Right atrium auricular region (tissue), 2 donors: ENCODE measurements at regions not wholly inside any gene's neighbourhood (a gene's known extent, or its start where the extent isn't known, plus 50 kb on each side); places are given as distances from the start of the nearest gene placed in this dataset.
"Not testable (repeated sequence)": the region's sequence is repeated elsewhere in the genome, so short reads cannot be mapped to it uniquely, and the experiment has no call there.

ENCODE experiments used
- DNase-seq: peaks from one replicate; pipeline ENCODE4 v3.0.0-alpha.2; 2019; ENCODE audit warnings: low spot score
- H3K27ac ChIP-seq, 2 donors: fragments of 200-600 bp; sonication (generic); 1 replicate in 1 of 2; 2 replicates in 1 of 2; pipeline ENCODE4 v1.5.1; 2016 to 2019
- H3K27me3 ChIP-seq, 2 donors: fragments of 200-600 bp; sonication (generic); one replicate each; pipeline versions ENCODE4 v1.5.1 to v1.6.0; 2017 to 2019
- H3K36me3 ChIP-seq: fragments of 200-600 bp; sonication (generic); one replicate; pipeline ENCODE4 v1.5.1; 2016
- H3K4me1 ChIP-seq, 2 donors: fragments of 200-600 bp; sonication (generic); one replicate each; pipeline versions ENCODE4 v1.5.1 to v1.6.0; 2017 to 2019
- H3K4me3 ChIP-seq, 2 donors: fragments of 200-600 bp; sonication (generic); 1 replicate in 1 of 2; 2 replicates in 1 of 2; pipeline ENCODE4 v1.5.1; 2017 to 2019; ENCODE audit warnings: mild to moderate bottlenecking in 1 of 2, moderate library complexity in 1 of 2
- H3K9me3 ChIP-seq, 2 donors: fragments of 200-600 bp; sonication (generic); one replicate each; pipeline ENCODE4 v1.5.1; 2019
- CTCF ChIP-seq, 2 donors: fragments of 200-600 bp; sonication (generic); IDR thresholded peaks; one replicate each; pipeline ENCODE4 v1.5.1; 2019; ENCODE audit warnings: antibody characterized with exemption in 2 of 2

GRCh38 chr2:88959480-88960204 is 268.2 kb downstream of the RPIA start:
- H3K4me3 ChIP-seq: no peak overlapping the region

GRCh38 chr2:88961323-88961722 is 269.9 kb downstream of the RPIA start:
- H3K4me3 ChIP-seq, H3K36me3 ChIP-seq, H3K4me1 ChIP-seq, H3K27ac ChIP-seq, DNase-seq, H3K9me3 ChIP-seq, H3K27me3 ChIP-seq: not testable (repeated sequence)

More at GRCh38 chr2:88959480-88960204, 268.2 kb downstream of the RPIA start:
- no peaks in the 10 kb centered on the region for H3K36me3 ChIP-seq
- no peaks in the 10 kb centered on the region for H3K4me1 ChIP-seq
- H3K27ac ChIP-seq: no peak overlapping the region
- no peaks in the 10 kb centered on the region for H3K27me3 ChIP-seq
- H3K9me3 ChIP-seq: no peaks in the 10 kb centered on the region
- TF ChIP-seq CTCF (IDR thresholded peaks at IDR 0.05): peak in 1 of 2 donors; percentile 24
- no peak for DNase-seq

GRCh38 chr2:88967844-88968243 is 276.4 kb downstream of the RPIA start:
- Histone ChIP-seq H3K36me3 (no peaks in the 10 kb centered on the region), H3K4me1 (no peaks in the 10 kb centered on the region), H3K27me3 (no peaks in the 10 kb centered on the region), H3K27ac (no peak overlapping the region), H3K4me3 (no peak overlapping the region), H3K9me3 (no peaks in the 10 kb centered on the region)
- no peak for DNase-seq
- no peak for TF ChIP-seq CTCF (IDR thresholded peaks at IDR 0.05)

GRCh38 chr2:88978011-88978410 is 286.5 kb downstream of the RPIA start:
- H3K4me3 ChIP-seq, H3K36me3 ChIP-seq, H3K9me3 ChIP-seq, DNase-seq, H3K4me1 ChIP-seq, H3K27me3 ChIP-seq, H3K27ac ChIP-seq: not testable (repeated sequence)

- H3K27ac ChIP-seq, H3K4me3 ChIP-seq, H3K36me3 ChIP-seq, H3K27me3 ChIP-seq, H3K4me1 ChIP-seq, DNase-seq, H3K9me3 ChIP-seq: not testable (repeated sequence)
These were observed 287.0 kb downstream of the RPIA start for GRCh38 chr2:88978446-88978845.

GRCh38 chr2:88984079-88984478 is 292.6 kb downstream of the RPIA start:
- not testable (repeated sequence) for H3K27ac ChIP-seq, H3K9me3 ChIP-seq, H3K4me1 ChIP-seq, H3K4me3 ChIP-seq, DNase-seq, H3K36me3 ChIP-seq, H3K27me3 ChIP-seq

GRCh38 chr2:88986721-88987330 is 295.4 kb downstream of the RPIA start:
- H3K4me3 ChIP-seq, H3K4me1 ChIP-seq, H3K27ac ChIP-seq, DNase-seq, H3K36me3 ChIP-seq, H3K9me3 ChIP-seq, H3K27me3 ChIP-seq: not testable (repeated sequence)
- peak in 1 of 2 donors; percentile 27 for TF ChIP-seq CTCF (IDR thresholded peaks at IDR 0.05)

- not testable (repeated sequence) for H3K4me3 ChIP-seq, DNase-seq, H3K27me3 ChIP-seq, H3K4me1 ChIP-seq, H3K27ac ChIP-seq, H3K9me3 ChIP-seq, H3K36me3 ChIP-seq
These were observed 297.1 kb downstream of the RPIA start for GRCh38 chr2:88988617-88989016.

GRCh38 chr2:88992819-88993218 is 301.3 kb downstream of the RPIA start:
- not testable (repeated sequence) for H3K36me3 ChIP-seq, H3K4me1 ChIP-seq, H3K4me3 ChIP-seq, H3K27ac ChIP-seq, H3K27me3 ChIP-seq, H3K9me3 ChIP-seq, DNase-seq

GRCh38 chr2:88994856-88995255 is 303.4 kb downstream of the RPIA start:
- H3K4me1 ChIP-seq, H3K4me3 ChIP-seq, H3K27me3 ChIP-seq, H3K9me3 ChIP-seq, H3K27ac ChIP-seq, DNase-seq, H3K36me3 ChIP-seq: not testable (repeated sequence)

- H3K27ac ChIP-seq, H3K27me3 ChIP-seq, H3K4me3 ChIP-seq, H3K4me1 ChIP-seq, DNase-seq, H3K36me3 ChIP-seq, H3K9me3 ChIP-seq: not testable (repeated sequence)
These were observed 305.1 kb downstream of the RPIA start for GRCh38 chr2:88996588-88996987.
